Caki2 (cell line): ENCODE measurements at regions not wholly inside any gene's neighbourhood (a gene's known extent, or its start where the extent isn't known, plus 50 kb on each side); places are given as distances from the start of the nearest gene placed in this dataset.
A peak's percentile ranks its signal among the peaks of the same experiment; 100 is the strongest.
"Not testable (repeated sequence)": the region's sequence is repeated elsewhere in the genome, so short reads cannot be mapped to it uniquely, and the experiment has no call there.

Experiments
- DNase-seq: peaks from one replicate; pipeline ENCODE4 v3.0.0-alpha.2; 2015; ENCODE audit warnings: low read depth
- in situ Hi-C: cut with HindIII; loops from 2 replicates; pipeline ENCODE4 v1.10.0; 2016; ENCODE audit warnings: low sequenced_read_pairs, low pct_unique_long_range_greater_than_20kb, mixed read lengths

DNA sequence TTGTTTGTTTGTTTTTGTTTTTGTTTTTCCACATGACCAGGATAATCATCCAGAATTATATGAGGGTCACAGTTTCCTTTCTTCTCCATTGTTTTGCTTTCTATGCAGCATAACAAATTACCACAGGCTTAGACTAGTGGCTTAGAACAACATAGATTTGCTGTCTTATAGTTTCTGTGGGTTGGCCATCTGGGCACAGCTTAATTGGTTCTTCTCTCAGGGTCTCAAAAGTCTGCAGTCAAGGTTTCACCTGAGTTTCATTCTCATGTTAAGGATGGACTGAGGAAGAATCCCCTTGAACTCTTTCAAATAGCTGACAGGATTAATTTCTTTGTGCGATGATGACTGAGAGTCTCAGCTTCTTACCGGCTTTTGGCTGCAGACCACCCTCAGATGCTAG, 559.8 kb downstream of the PRDM9 start:
- in situ Hi-C loops, result no loop called here
- DNase-seq, result no peak

DNA sequence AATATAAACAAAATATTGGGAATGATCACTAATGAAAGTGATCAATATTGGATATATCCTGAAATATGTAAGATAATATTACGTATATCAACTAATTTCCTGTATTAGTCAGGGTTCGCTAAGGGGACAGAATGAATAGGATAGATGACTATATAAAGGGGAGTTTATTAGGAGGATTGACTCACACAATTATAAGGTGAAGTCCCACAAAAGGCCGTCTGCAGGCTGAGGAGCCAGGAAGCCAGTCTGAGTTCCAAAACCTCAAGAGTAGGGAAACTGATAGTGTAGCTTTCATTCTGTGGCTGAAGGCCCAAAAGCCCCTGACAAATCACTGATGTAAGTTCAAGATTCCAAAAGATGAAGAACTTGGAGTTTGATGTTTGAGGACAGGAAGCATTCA, 561.1 kb downstream of the PRDM9 start:
- in situ Hi-C loops, result no loop called here
- DNase-seq, result no peak

- DNase-seq, result no peak
- in situ Hi-C loops, result no loop called here
Measured at GRCh38 chr5:24073107-24073506, 565.7 kb downstream of the PRDM9 start.

GRCh38 chr5:24080046-24080445, 564.7 kb downstream of the CDH10 start:
- DNase-seq, result no peak
- in situ Hi-C loops, result no loop called here

GRCh38 chr5:24094081-24094679, 550.6 kb downstream of the CDH10 start:
- DNase-seq, result no peak
- in situ Hi-C loops, result no loop called here

GRCh38 chr5:24102010-24102409, 542.8 kb downstream of the CDH10 start:
- in situ Hi-C loops, result no loop called here
- DNase-seq, result no peak

DNA sequence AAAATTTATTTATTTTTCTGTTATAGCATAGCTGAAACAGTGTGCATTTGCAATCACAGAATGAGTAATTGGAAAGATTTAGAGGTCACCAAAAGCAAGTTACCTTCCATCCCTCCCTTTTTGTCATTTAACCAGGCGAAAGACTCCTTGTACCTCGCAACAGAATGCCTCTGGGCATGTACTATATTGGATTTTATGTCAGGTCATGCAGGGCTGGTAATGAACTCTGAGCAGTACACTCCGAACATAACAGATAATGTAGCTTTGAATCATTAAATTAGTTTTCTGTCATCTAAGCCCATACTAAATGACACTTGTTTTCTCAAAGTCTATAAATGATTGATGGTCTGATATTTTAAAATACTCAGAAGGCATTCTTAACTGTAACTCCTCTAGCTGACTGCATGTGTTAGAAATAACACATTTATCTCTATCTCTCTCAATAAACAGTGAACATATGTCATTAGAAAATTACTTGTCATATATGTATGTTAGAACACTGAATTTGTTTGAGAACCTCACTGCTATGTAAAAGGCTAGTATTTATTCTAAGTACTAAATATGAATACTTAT, 541.2 kb downstream of the CDH10 start:
- DNase-seq, result no peak
- in situ Hi-C loops, result no loop called here

DNA sequence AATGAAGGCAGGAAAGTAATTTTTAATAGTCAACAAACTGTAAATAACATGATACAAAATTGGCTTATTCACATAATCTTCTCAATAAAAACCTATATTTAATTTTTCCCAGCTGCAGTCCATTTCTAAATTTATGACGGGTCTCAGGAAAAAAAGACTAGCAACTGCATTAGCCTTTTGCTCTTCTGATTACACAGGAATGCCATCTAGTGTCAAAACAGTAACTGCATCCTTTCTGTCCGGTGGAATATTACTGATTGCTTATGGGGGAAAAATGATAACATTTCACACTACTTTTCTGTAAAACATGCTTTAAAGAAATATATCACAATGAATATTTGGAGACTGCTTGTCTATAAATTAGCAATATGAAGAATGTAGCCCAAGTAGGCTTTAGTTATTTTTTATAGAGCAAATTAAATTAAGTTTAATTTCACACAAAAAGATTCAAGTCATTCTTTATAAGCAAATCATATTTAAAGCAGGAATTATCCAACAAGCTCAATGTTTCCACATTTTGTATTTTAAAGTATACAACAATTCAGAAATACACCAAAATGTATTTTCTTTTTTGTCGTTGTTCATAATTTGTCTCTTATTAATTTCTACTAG, 534.7 kb downstream of the CDH10 start:
- in situ Hi-C loops, result no loop called here
- peak; percentile 23 for DNase-seq

DNA sequence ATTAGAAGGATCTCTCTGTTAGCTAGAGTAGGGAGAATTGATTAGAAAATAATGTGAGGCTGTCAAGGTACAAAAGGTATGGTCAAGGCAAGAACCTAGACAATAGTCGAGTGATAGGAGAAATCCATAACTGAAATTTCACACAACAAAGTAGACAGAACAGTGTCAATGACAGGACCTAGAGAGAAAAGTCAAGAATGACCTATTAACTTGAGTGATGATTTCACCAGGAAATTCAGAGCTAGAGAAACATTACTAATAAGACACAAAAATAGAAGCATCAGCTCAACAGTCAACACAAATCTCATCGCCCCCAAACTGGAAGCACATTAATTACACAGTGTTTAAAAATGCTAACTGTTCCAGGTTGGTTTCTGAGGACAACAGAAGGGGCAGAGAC, 532.4 kb downstream of the CDH10 start:
- DNase-seq, result no peak
- in situ Hi-C loops, result no loop called here

DNA sequence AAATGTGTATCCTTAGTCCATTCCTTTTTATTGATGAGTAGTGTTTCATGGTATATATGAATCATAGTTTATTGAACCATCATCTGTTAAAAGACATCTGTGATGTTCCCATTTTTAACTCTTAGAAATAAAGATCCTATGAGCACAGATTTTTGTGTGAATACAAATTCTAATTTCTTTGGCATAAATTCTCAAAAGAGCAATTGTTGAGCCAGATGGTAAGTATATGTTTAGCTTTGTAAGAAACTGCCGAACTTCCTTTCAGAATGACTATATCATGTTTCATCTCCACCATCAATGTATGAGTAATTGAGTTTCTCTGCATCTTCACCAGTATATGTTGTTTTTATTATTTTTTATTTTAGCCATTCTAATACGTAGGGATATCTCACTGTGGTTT, 526.4 kb downstream of the CDH10 start:
- no peak for DNase-seq
- in situ Hi-C loops, result no loop called here

- in situ Hi-C loops, result no loop called here
Measured at GRCh38 chr5:24135536-24135935, 509.2 kb downstream of the CDH10 start.

GRCh38 chr5:24141046-24141445, 503.7 kb downstream of the CDH10 start:
- DNase-seq, result no peak
- in situ Hi-C loops, result no loop called here

More at GRCh38 chr5:24135536-24135935, 509.2 kb downstream of the CDH10 start:
- DNase-seq, result no peak

GRCh38 chr5:24142341-24142740, 502.4 kb downstream of the CDH10 start:
- DNase-seq, result no peak
- in situ Hi-C loops, result no loop called here

GRCh38 chr5:24145806-24146205, 499.0 kb downstream of the CDH10 start:
- no peak for DNase-seq
- in situ Hi-C loops, result no loop called here

GRCh38 chr5:24161559-24161958, 483.2 kb downstream of the CDH10 start:
- peak; percentile 59 for DNase-seq
- in situ Hi-C loops, result no loop called here

DNA sequence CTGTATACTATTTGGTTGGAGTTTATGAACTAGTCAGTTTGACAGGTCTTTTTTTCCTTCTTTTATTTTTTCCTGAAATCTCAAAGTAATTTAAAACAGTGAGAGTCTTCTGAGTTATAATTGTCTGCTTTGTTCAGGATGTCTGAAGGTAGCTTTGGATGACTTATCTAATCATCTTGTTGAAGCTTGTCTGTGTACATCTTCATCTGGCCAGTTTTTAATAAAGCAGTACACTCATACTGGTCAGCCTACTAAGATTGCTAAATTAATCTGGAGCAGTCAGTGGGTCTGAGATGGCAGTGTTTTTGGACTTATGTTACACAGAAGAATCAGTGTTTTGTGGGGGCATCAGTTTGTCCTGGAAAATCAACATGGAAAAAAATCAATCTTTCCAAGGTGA, 482.4 kb downstream of the CDH10 start:
- in situ Hi-C loops, result no loop called here
- no peak for DNase-seq

DNA sequence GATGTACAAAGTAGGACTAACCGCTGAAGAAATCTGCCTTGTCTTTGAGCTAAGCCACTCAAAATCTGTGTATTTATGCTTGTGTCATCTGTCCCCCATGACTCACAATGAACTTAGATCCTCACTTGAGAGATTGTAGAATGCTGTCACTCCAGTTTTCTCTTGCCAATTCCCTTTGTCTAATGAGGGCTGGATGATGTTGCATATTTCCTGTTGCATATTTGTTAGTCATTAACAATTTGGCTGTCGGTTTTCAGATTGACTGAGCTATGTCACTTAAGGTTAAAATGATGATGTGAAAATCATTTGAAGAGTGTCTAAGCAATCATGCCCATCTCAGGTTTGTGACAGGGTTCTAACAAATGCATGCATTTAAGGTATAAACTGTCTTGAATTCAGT, 481.7 kb downstream of the CDH10 start:
- peak; percentile 75 for DNase-seq

DNA sequence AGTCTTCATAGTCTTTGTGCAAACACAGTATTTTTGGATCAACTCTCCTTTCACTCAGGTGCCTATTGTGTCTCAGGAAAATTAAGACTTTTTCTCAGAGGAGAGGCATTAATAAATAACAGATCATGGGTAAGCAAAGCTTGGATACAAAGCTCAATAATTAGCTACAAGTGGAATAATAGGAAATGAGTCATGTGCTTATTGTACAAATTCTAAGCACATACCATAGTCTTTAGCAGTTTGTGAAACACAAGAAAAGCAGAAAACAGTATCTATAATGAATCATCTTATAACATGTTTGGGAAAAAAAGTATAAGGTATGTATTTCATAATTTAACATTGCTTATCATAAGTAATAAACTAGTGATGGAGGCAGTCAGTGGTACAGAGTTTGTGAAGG, 477.0 kb downstream of the CDH10 start:
- DNase-seq, result peak; percentile 41
- in situ Hi-C loops, result no loop called here

More for the DNA sequence above, 481.7 kb downstream of the CDH10 start:
- in situ Hi-C loops, result no loop called here

DNA sequence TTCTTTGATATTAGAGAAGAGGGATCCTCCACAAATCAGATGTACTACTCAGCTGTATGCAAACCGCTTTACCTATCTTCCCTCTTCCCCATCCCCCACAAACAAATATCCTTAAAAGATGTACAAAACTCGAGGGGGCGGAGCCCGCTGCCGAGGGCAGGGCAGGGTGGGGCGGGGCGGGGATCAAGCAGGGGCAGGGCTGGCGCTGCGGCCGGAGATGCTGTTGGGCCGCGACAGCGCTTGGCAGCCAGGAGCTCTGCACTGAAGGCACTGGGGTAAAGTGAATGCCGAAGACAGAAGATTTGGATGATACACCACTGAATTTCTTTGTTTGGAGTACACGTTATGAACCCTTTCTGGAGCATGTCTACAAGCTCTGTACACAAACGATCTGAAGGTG, 474.8 kb downstream of the CDH10 start:
- DNase-seq, result no peak
- in situ Hi-C loops, result no loop called here

DNA sequence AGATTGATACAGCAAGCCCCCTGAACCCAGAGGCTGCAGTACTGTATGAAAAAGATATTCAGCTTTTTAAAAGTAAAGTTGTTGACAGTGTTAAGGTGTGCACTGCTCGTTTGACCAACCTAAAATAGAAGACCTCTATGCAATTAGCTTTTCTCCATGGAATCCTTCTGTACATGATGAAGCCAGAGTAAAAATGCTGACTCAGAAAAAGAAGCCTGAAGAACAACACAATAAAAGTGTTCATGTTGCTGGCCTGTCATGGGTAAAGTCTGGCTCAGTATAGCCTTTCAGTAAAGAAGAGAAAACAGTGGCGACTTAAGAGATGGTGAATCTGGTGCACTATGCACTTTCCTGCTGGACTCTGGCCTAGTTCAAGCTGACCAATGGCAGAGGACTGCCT, 473.8 kb downstream of the CDH10 start:
- DNase-seq, in situ Hi-C loops: not testable (repeated sequence)
